ENCODE measurements at regions not wholly inside any gene's neighbourhood (a gene's known extent, or its start where the extent isn't known, plus 50 kb on each side); places are given as distances from the start of the nearest gene placed in this dataset.
"Not testable (repeated sequence)": the region's sequence is repeated elsewhere in the genome, so short reads cannot be mapped to it uniquely, and the experiment has no call there.

DNA sequence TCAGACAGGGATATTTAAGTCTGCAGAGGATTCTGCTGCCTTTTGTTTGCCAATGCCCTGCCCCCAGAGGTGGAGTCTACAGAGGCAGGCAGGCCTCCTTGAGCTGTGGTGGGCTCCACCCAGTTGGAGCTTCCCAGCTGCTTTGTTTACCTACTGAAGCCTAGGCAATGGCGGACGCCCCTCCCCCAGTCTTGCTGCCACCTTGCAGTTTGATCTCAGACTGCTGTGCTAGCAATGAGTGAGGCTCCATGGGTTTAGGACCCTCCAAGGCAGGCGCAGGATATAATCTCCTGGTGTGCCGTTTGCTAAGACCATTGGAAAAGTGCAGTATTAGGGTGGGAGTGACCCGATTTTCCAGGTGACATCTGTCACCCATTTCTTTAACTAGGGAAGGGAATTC is 132.7 kb downstream of the UNC93B1 start:
- DNase-seq = not testable (repeated sequence)

- not testable (repeated sequence) for DNase-seq
Measured at GRCh38 chr11:67862896-67863295, 141.0 kb downstream of the UNC93B1 start.

DNA sequence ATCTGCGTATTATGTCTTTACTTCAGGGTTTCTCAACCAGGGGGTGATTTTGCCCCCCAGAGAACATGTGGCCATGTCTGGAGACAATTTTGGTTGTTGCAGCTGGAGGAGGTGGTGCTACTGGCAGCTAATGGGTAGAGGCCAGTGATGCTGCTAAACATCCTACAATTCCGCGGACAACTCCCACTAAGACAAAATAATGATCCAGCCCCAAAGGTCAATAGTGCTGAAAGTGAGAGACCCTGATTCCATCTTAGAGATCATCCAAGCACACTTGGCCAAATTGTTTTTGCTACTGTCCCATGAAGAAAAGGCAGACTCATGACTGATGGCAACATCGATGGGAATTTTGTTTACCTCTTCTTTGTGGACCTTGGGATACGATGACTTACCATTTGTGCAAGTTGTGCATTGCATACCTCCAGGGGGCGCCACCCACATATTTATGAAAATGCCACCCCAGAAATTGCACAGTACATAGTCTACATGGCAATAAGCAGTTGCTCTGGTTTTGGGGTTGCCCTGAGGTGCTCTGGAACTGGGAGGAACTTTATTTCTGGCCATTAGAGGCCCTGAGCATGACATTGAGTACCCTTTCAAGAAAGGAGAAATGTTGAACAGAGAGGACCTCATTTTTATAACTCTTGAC is 144.3 kb downstream of the UNC93B1 start:
- DNase-seq = peak; percentile 49

GRCh38 chr11:67850747-67851146 is 153.2 kb downstream of the UNC93B1 start:
- DNase-seq = not testable (repeated sequence)

DNA sequence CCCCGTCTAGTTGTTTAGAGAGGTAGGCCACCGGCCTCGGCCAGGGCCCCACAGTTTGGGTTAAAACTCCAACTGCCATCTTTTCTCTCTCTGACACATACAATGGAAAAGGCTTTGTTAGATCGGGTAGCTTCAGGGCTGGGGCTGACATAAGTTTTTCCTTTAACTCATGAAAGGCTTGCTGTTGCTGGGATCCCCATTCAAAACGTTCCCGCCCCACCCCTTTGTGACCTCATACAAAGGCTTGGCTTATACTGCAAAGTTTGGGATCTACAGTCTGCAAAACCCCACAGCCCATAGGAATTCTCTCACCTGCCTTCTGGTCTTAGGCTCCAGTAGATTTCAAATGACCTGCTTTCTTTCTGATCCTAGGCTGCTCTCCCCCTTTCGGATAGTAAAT is 154.1 kb downstream of the UNC93B1 start:
- DNase-seq = not testable (repeated sequence)

- not testable (repeated sequence) for DNase-seq
Measured at GRCh38 chr11:67847896-67848875, 155.7 kb downstream of the UNC93B1 start.

DNA sequence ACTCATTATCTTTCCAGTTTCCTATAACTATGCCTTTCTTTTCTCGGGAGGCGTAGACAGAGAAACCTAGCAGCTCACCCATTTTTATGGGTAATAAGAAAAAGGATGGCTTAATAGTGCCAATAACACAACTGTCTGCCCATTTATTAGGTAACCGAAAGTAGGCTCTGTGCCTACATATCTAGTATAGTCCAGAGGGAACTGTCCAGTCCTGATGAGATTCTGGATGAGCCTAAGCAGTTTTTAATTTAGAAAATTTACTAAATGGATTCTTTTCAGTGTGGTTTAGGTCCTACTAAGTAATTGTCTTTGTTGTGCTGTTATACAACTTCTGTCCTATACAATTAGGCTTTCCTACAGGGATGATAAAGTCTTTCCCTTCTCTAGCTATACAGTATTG is 157.6 kb downstream of the UNC93B1 start:
- DNase-seq = not testable (repeated sequence)

DNA sequence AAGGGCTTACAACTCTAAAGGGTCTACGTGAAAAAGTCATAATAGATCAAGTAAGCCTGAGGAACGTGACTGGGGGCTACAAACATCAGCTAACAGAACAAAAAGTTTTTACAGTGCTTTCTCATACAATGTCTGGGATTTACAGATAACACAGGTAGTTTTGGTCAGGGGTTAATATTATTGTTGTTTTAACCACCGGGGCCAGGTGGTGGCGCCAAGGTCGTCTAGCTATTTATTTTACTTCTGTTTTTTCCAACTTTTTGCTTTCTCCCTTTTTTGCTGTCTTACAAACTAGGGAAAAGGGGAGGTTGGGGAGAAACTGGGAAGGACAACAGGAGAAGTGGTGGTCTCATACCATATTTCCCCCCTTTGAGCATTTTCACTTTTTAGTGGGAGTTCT is 158.6 kb downstream of the UNC93B1 start:
- DNase-seq = not testable (repeated sequence)

DNA sequence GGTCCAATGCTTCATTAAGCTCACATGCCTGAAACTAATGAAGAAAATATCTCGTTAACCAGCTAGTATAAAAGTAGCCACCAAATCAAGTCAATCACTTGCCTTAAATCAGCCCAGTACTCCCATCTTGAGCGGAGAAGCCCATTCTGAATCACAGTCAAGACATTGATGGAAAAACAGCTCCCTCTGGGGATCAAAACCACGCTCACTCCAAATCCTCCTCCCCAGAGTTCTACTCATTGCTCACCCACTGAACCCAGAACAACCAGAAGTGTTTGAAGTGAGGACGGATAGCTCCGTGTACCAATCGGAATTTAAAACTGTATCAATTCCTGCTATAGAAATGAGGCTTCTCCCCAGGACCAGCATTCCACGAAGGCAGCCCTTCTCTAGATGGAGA is 163.3 kb downstream of the UNC93B1 start:
- DNase-seq = not testable (repeated sequence)

GRCh38 chr11:67830152-67830551 is 155.7 kb upstream of the ALDH3B2 start:
- DNase-seq = not testable (repeated sequence)

DNA sequence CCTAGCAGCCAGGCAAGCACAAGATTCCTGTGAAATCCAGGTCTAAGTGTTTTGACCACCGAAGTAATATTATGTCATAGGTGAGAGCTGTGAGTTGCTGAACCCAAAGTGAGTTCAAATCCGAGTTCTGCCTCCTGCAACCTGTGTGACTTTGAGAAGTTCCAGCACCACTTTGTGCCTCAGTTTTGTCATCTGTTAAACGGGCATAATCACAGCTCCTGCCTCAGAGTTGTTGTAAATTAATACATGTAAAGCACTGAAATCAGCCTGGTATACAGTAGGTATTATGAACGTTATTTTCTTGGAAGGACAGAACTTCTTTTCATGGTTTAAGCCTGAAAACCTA is 152.5 kb upstream of the ALDH3B2 start:
- DNase-seq = not testable (repeated sequence)

- not testable (repeated sequence) for DNase-seq
Measured at GRCh38 chr11:67826028-67826950, 151.9 kb upstream of the ALDH3B2 start.

DNA sequence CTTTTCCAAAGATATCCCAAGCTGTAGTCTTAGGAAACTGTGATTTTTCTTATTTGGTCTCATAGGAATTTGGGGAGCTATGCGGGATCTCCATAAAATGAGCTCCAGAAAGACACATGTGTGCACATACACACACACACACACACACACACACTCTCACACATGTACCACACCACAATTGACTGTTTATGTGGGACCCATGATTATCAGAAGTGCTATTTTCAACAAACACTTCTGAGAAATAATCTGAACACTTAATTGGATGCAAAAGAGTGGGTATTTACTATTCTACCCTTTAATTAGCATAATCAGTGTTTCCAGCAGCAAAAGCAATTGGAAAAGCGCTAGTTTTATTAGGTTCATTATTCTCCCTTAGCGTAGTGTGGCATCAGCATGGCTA is 150.4 kb upstream of the ALDH3B2 start:
- DNase-seq = not testable (repeated sequence)

GRCh38 chr11:67820081-67820480 is 145.7 kb upstream of the ALDH3B2 start:
- no peak for DNase-seq

- DNase-seq = not testable (repeated sequence)
Measured at GRCh38 chr11:67817558-67817957, 143.1 kb upstream of the ALDH3B2 start.

GRCh38 chr11:67809301-67809700 is 134.9 kb upstream of the ALDH3B2 start:
- not testable (repeated sequence) for DNase-seq

GRCh38 chr11:67807896-67808295 is 133.5 kb upstream of the ALDH3B2 start:
- DNase-seq = not testable (repeated sequence)

DNA sequence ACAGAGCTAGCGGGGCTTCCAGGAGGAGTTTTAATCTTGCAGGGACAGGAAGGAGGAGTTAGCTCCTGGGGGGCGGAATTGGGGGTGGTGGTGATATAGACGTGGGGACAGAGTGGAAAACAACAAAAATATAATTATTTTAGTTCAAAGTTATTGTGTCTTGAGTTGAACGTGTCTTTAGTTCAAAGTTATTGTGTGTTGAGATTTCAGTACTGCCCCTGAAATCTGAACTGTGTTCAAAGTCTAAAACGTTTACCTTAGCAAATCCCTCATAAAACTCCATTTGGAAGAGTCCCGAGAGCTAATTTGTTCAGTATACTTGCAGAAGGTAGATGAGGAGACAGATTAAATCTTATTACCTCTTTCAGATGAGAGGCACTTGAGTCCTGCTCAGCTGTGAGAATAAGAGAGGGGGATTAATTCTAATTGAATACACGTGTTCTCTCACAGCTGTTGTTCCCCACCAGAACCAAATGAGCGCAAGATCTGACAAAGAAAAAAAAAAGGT is 132.4 kb upstream of the ALDH3B2 start:
- not testable (repeated sequence) for DNase-seq

DNA sequence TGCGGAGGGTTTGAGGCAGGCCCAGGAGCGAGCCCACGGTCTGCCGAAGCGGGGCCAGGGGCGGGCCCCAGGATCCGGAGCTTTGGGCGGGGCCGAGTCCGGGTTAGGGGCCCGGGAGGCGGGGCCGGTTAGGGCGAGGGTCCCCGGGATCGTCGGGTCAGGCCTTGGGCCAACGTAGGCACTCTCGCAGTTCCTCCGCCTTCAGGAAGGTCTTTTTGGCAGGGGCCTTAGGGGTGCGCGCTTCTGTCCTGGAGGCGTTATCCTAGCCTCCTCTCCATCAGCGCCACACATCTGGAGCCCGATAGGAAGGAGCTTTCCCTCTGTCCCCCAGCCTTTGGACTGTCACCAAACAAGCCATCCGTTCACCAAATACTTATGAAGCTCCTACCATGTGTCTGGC is 131.8 kb upstream of the ALDH3B2 start:
- DNase-seq = not testable (repeated sequence)

GRCh38 chr11:67805253-67806126 is 131.1 kb upstream of the ALDH3B2 start:
- DNase-seq = peak; percentile 98

GRCh38 chr11:67804435-67805252 is 130.2 kb upstream of the ALDH3B2 start:
- DNase-seq = not testable (repeated sequence)

Data from stimulated activated CD4-positive, alpha-beta T cell treated with anti-CD3 and anti-CD28 coated beads, Interleukin-12 subunit alpha, Interleukin-12 subunit beta, amount 100 ng/mL, for 4 hours (primary cell).